ENCODE measurements at regions not wholly inside any gene's neighbourhood (a gene's known extent, or its start where the extent isn't known, plus 50 kb on each side); places are given as distances from the start of the nearest gene placed in this dataset.
"Not testable (repeated sequence)": the region's sequence is repeated elsewhere in the genome, so short reads cannot be mapped to it uniquely, and the experiment has no call there.

DNA sequence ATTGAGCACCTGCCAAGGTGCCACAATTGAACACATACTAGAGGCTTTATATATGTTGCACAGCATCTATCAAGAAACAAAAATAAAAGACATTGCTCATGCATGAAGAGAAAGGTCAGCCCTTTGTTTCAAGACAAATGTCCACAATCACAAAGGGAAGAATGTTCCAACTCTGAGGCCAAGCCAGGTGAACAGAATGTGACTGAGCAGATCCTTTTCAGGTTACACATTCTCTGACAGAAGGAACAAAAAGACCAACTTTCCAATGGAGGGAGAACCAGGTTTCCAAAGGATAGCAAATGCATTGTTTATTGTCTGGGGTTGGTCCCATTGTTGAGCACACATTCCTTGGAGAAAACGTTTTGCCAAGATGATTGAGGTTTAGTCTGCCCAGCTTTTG, 50.2 kb upstream of the FAM174B start:
- no peak for DNase-seq (ENCODE audit: low read depth)

DNA sequence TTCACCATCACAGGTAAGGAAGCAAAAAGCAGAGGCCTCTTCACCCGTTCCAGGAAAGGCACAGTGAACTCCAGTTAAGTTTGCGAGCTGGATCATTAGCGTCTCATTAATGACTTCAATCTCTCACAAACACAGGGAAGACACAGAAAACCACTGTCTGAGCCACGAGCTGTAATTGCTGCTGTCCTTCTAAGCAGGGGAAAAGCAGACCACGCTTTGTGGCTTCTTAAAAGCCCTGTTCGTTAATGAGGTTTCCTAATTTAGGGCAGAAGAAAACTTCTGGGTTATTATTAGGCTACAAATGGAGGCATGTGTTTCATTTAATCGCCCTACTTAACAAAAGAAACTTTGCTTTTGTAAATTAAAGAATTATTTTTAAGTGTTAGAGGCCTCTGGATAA, 50.6 kb upstream of the FAM174B start:
- no peak for DNase-seq (ENCODE audit: low read depth)

DNA sequence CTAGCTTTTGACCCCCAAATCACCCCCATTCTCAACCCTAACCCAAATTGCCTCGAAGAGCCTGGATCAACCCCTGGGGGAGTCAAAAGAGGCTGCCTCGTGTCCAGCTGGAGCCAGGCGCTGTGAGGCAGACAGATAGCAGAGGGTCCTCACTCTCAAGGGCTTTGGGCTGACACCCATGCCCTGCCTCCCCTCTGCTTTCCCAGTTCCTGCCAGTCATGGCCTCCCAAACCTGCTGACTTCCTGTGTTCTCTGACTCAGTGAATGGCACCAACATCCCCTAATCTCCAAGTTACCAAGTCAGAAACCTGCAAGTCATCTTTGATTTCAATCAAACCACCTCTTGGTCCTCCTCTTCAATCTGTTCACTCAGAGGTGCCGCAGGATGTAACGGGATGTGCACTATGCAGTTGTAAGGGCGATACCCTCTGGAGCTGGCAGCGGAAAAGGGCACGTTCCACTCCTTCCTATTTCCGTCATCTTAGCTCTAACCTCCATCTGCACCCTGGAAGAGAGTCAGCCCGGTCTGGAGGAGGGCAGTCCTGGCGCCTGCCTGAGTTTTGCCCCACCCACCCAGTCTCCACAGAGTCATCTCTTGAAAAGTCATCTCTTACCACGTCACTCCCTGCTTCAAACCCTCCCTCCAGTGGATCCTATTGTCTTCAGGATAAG, 52.4 kb upstream of the FAM174B start:
- no peak for DNase-seq (ENCODE audit: low read depth)

DNA sequence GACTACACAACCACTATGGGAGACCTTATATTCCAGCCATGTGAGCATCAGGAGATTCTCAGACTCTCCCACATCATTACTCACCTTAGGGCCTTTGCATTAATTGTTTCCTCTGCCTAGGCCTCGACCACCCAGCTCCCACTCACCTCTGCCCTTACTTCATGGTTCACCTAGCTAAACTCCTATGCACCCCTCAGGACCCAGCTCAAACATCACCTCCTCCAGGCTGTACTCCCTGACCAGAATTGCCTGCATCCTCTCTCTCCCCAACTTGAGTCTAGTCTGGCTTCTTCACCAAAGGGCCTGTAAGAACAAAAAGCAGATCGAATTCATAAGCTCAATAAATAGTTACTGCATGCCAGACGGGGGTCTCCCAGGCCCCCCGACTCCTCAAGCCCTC, 53.1 kb upstream of the FAM174B start:
- no peak for DNase-seq (ENCODE audit: low read depth)

DNA sequence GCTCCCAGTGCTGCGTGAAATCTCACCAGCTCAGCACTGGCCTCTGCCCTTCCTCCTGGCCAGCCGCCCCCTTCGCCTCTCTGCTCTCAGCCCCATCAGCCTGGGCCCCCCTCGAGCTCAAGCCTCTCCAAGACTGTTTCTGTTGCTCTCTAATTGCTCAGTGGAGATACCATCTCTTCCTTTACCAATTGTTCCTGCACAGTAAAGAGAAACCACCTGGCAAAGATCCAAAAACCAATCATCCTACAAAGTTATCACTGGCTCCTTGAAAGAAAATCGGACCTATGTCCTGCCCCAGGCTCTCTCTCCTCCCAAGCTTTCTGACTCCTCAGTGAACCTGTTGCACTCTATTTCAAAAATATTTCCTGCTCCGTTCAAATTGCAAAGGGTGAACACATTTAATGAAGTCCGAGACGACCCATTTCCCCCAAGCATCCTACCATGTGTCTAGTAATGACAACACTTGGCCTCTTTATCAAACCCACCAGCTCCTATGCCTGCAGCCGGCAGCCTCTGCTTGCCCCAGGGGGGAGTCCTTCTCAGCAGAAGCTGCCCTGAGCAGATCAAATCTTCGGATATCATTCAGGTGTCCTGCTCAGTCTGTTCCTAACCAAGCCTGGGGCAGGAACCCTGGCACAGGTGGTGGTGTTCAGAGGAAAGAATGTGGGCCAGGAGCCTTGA, 53.7 kb upstream of the FAM174B start:
- DNase-seq (ENCODE audit: low read depth): no peak

DNA sequence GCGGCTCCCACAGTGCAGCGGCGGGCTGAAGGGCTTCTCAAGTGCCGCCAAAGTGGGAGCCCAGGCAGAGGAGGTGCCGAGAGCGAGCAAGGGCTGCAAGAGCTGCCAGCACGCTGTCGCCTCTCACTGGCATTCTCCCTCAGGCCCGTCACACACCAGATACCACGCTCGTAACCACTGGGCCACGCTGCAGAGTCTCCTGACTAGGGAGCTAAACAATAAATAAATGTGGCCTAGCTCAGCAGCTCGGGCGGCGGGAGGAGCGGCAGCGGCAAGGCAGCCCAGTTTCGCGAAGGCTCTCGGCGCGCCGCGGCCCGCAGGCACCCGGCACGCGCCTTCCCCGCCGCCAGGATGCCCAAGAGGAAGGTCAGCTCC, 55.9 kb upstream of the FAM174B start:
- no peak for DNase-seq (ENCODE audit: low read depth)

DNA sequence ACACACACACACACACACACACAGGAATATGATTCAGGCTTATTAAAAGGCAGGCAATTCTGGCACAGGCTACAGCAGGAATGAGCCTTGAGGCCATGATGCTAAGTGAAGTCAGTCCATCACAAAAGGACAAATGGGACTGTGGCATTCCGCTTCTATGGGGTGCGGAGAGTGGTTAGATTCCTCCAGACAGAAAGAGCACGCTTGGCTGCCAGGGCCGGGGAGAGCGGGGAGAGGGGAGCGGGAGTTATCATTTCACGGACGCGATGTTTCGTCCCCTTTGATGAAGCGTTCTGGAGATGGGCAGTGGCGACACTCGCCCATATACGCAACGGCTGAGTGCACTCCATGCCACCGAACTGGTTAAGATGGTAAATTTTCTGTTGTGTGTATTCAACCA, 58.5 kb upstream of the FAM174B start:
- no peak for DNase-seq (ENCODE audit: low read depth)

DNA sequence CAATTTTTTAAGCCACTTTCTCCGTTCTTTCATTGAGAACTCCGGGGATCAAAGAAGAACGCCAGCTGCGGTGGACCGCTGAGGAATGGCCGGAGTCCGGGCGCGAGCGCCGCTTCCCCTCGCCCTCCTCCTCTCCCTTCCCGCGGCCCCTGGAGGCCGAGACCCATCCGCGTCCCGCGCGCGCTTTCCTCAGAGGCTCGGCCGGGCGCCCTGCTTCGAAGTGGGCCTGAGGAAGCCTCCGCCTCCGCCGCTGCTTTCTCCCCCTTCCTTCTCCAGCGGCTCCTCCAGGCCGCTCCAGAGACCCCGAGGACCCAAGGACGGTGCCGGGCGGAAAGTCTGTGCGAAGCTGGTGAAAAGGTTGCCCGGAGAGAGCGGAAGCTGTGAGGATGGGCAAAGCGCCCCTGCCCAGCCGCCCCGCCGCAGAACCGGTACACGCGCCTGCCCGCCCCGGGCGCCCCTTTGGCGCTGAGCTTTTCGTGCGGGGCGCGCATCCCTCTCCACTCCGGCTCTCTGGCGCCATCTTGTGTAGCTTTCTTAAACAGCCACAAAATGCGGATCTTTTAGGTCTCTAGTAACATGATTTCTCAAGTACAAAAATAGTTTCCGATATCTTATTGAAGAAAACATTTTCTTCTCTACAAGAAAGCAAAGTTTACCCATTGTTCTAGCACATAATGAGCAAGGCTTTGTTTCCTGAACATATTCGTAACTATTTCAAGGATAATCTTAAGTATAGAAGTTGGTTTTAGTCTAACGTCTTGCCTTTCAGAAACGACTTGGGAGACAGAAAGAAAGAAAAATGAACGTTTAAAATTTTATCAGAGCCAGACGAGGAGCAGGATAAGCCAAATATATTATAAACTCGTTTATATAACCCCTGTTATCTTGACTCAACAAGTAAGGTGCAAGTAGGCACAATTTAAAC, 59.2 kb upstream of the FAM174B start:
- DNase-seq (ENCODE audit: low read depth): peak; percentile 38

DNA sequence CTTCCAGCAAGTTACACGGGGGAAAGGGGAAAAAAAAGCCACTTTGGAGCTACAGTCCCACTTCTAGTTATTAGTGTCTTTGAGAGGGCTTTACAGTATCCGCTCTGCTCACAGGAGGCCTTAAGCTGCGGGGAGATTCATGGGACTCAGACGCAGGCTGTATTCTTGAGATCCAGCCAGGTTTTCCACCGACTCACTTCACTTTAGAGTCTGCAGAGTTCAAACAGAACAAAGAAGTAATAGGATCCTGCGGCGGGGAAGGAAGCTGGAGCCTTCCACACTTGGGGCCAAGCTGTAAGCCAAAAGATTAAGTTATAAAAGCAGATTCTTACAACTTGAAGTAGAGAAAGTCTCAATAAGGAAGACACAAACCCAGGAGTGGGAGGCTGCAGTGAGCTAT, 60.2 kb upstream of the FAM174B start:
- no peak for DNase-seq (ENCODE audit: low read depth)

DNA sequence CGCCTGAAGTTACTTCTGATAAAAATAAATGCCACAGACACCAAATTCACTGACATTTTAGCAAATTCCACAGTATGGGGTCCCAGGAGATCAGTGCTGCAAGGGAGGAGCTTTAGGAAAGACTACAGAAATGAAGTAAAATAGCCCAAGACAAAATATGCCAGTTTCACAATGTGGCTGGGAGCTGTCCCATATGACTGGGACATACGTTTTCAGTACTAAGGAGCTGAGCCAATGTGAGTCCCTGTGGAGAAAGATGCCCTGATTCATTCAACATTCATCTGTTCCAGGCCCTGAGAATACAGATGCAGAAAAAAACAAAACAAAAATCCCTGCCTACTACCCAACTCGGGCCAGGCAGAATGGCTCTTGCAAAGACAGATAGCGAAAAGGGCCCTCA, 63.4 kb upstream of the FAM174B start:
- DNase-seq (ENCODE audit: low read depth): no peak

DNA sequence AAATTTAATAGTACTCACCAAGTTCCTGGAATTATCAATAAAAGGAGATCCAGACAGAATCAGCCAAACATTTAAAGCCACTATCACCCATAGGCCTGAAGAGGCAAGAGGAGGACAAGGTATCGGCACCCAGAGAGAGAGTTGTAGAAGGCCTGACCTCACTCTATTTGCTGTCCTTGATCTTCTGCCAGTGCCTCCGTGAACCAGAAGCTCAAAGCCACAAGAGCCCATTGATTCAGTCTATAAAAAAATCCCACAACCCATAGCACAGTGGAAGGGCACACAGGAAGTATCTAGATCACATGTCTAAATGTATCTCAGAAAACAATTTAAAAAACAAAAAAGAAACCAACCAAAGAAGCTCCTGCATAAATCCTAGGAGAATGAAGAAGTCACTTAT, 68.6 kb upstream of the FAM174B start:
- no peak for DNase-seq (ENCODE audit: low read depth)

DNA sequence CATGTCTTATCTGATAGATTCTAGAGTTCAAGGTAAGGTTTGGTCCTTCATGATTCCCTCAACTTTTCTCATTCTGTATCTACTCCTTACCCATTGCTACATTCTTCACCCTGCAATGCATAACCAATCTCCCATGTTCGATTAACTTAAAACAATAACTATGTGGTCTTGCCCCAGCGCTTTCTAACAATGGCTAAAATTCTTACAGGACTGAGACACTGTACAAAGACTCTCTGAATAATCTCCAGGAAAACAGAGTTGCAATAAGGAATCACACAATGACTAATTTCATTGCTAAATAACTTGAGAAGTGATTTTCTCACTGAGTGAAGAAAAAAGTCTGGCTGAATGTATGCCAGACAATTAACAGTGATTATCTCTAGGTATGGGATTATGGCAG, 69.6 kb upstream of the FAM174B start:
- no peak for DNase-seq (ENCODE audit: low read depth)

DNA sequence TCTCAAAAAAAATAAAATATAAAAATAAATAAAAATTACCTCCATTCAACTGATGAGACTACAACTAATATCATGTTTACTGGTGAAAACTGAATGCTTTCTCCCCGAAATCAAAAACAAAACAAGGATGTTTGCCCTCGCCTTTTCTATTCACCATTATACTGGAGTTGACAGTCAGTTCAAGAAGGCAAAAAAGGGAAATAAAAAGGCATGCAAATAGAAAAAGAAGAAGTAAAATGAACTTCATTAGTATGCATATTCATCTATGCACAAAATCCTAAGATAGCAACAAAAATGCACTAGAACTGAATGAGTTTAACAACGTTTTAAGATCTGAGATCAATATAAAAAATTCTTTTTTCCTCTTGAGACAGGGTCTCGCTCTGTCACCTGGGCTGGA, 72.7 kb upstream of the FAM174B start:
- DNase-seq (ENCODE audit: low read depth): no peak

DNA sequence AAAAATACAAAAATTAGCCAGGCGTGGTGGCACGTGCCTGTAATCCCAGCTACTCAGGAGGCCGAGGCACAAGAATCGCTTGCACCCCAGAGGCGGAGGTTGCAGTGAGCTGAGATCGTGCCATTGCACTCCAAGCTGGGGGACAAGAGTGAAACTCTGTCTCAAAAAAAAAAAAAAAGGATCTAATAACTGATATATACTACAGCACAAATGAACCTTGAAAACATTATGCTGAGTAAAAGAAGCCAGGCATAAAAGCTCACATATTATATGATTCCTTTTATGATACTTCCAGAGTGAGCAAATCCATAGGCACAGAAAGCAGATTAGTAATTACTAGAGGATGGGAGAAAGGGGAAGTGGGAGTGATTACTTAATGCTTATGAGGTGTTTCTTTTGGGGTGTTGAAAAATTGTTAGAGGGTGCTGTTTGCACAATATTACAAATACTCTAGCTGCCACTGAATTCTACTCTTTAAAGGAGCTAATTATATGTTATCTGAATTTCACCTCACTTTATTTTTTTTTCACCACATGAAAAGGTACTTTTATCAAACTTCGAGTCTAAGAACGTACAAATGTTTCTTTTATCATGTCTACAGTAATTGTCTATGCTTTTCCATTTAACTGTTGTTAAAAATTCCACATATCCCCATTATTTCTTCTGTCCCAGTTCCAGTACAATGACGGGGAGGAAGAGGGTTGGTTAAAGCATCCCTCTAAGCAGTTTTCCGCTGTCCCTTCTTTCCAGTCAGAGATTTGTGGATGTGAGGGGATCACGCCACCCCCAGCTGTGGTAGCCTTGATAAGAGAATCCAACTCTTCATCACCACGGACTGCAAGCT, 77.7 kb upstream of the FAM174B start:
- DNase-seq (ENCODE audit: low read depth): no peak

DNA sequence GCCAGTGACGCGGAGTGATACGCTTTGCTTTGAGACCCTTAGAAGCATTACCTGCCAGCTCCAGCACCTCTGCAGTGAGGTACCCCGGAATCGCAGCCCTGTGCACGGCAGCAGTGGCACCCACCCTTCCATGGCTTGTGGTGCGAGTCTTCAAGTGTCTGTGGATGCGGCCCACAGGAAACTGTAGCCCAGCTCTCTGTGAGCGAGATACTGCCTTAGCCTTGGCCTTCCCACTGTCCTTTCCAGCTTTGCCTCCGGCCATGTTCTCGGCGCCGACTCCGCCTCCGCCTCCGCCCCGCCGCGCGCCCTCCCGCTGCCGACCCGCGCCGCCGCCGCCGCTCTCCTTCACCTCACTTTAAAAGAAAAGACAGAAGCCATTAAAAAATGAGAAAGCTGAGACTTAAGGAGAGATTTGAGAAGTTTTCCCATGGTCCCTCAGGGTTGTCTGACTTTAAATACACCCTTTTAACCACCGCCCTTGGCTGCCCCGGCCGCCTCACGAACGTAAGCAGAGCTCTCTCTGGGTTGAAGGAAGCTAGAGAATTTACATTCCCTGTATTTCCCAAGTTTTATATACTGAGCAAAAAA, 78.5 kb upstream of the FAM174B start:
- no peak for DNase-seq (ENCODE audit: low read depth)

DNA sequence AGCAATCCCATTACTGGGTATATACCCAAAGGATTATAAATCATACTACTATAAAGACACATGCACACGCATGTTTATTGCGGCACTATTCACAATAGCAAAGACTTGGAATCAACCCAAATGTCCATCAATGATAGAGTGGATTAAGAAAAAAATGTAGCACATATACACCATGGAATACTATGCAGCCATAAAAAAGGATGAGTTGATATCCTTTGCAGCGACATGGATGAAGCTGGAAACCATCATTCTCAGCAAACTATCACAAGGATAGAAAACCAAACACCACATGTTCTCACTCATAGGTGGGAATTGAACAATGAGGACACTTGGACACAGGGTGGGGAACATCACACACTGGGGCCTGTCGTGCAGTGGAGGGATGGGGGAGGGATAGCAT, 83.7 kb upstream of the FAM174B start:
- DNase-seq (ENCODE audit: low read depth): not testable (repeated sequence)

DNA sequence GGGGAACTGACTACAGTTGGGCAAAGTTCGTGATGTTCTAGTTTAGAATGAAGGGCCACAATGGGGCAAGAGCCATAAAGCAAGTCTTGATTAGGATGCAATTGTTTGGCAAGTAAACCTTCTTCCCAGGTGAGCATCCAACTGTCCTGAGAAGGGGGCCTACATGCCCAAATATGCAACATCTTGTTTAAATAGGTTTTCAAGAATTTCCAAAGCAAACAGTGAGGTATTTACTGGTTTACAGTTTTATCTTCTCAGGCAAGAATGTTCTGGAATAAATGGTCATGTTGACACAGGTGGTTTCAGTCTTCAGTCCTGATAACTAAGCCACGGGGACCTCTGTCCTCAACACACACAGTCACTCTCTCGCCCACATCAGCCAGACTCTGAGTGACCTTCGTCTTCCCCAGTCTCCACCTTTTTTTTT, 90.3 kb upstream of the FAM174B start:
- no peak for DNase-seq (ENCODE audit: low read depth)

DNA sequence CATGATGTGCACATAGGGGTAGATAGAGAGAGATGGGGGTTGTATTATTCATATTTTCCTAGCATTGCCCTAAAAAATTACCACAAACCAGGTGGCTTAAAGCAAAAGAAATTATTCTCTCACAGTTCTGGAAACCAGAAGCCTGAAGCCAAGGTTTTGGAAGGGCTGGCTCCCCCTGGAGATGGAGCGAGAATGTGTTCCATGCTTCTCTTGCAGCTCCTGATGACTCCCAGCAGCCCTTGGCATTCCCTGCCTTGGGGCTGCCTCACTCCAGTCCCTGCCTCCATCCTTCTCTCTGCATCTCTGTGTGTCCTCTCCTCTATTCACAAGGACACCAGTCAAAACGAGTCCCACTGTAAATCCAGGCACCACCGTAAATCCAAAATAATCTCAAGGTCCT, 91.5 kb upstream of the FAM174B start:
- no peak for DNase-seq (ENCODE audit: low read depth)

DNA sequence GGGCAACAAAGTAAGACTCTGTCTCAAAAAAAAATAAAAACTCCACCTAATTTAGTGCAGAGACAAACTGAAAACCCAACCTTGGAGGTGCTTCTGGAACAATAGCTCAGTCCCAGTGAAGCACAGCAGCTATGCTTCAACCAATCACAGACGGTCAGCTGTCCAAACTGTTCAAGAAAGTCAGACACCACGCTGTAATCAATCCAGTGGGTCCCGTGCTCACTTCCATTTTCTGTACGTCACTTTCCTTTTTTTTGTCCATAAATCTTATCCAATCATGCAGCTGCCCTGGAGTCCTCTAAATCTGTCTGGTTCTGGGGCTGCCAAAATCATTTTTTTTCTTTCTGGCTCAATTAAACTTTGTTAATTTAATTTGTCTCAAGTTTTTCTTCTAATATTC, 93.6 kb upstream of the FAM174B start:
- DNase-seq (ENCODE audit: low read depth): no peak

DNA sequence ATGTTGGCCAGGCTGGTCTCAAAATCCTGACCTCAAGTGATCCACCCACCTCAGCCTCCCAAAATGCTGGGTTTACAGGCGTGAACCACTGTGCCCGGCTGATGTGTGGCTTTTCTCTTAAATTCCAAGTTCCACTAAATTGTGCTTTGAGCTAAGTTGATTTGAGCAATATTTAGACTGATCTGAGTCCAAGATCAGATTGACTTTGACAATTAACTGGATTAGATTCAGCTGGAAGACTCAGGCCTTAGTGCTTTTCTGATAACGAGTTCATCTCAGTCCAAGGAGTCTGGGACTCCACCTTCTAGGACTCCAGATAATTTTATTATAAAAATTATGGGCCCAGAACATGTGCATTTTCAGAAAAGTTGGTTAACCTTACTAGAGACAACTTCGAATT, 94.4 kb upstream of the FAM174B start:
- no peak for DNase-seq (ENCODE audit: low read depth)

DNA sequence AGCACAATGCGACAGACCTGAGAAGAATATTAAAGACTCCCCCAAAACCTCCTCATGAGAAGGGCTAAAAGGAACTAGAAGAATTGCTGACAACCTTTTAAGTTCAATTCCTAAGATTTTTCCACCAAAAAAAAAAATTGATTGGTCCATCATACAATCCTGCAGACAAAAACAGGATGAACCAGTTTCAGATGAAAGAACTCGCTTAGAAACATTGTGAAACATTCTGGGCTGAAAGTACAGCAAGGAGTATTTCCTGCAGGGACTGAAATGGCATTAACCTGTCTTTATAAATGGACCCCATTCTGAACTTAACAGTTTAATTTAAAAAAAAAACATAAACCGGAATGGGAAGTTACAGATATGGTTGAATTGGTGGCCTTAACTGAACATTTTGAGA, 96.0 kb upstream of the FAM174B start:
- DNase-seq (ENCODE audit: low read depth): no peak

DNA sequence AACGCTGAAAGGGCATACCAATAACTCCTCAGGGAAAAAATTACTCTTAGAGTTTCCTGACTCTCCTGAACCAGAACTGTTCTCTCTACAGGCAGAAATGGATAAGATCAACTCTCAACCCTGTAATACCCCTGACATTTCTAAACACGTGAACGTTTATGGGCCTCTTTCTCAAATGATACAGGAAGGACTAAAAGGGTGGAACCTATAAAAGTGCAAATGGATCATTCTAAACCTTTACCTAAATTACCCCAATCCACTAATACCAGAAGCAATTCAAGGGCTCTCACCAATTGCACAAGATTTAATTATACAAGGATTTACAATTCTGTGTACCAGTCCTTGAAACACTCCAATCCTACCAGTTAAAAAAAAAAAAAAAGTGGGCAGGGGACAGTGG, 98.0 kb upstream of the FAM174B start:
- DNase-seq (ENCODE audit: low read depth): no peak
